Liver (tissue), 8 donors: ENCODE measurements at regions not wholly inside any gene's neighbourhood (a gene's known extent, or its start where the extent isn't known, plus 50 kb on each side); places are given as distances from the start of the nearest gene placed in this dataset.

Source experiments
- DNase-seq: peaks from one replicate; pipeline ENCODE4 v3.0.0-alpha.2; 2017; ENCODE audit warnings: low spot score
- H3K27ac ChIP-seq, 2 donors: one replicate each; pipeline ENCODE4 v1.7.0; 2013; ENCODE audit warnings: inconsistent platforms in 2 of 2, low read length in 2 of 2, control low read depth in 1 of 2, low read depth in 1 of 2, mild to moderate bottlenecking in 1 of 2
- H3K27me3 ChIP-seq, 4 donors: one replicate each; pipeline versions ENCODE4 v1.6.1 to v1.7.0; 2013; ENCODE audit warnings: low read length in 3 of 4, inconsistent platforms in 1 of 4, mild to moderate bottlenecking in 1 of 4, moderate library complexity in 1 of 4; ENCODE audit not compliant: control insufficient read depth in 4 of 4, insufficient read depth in 4 of 4
- H3K36me3 ChIP-seq, 4 donors: one replicate each; pipeline versions ENCODE4 v1.6.1 to v1.7.0; 2013; ENCODE audit warnings: low read length in 3 of 4, mild to moderate bottlenecking in 3 of 4, low read depth in 1 of 4, moderate library complexity in 1 of 4; ENCODE audit not compliant: control insufficient read depth in 4 of 4, insufficient read depth in 3 of 4
- H3K4me1 ChIP-seq, 4 donors: one replicate each; pipeline versions ENCODE4 v1.6.1 to v1.7.0; 2013; ENCODE audit warnings: low read length in 3 of 4, mild to moderate bottlenecking in 3 of 4, moderate library complexity in 1 of 4; ENCODE audit not compliant: control insufficient read depth in 4 of 4, insufficient read depth in 4 of 4
- H3K4me3 ChIP-seq, 3 donors: one replicate each; pipeline versions ENCODE4 v1.6.1 to v1.7.0; 2013; ENCODE audit warnings: low read length in 3 of 3, control low read depth in 1 of 3, low read depth in 1 of 3, mild to moderate bottlenecking in 1 of 3
- H3K9ac ChIP-seq, 2 donors: one replicate each; pipeline ENCODE4 v1.7.0; 2013; ENCODE audit warnings: low read length in 2 of 2, mild to moderate bottlenecking in 2 of 2, moderate library complexity in 2 of 2, control low read depth in 1 of 2, low read depth in 1 of 2
- H3K9me3 ChIP-seq, 4 donors: one replicate each; pipeline versions ENCODE4 v1.6.1 to v1.7.0; 2013; ENCODE audit warnings: low read length in 3 of 4; ENCODE audit not compliant: control insufficient read depth in 4 of 4
- EGR1 ChIP-seq, 2 donors: IDR thresholded peaks; 2 replicates each; pipeline ENCODE4 v1.6.1; 2016 to 2018; ENCODE audit warnings: antibody characterized with exemption in 2 of 2, low read depth in 2 of 2
- FOXA1 ChIP-seq: IDR thresholded peaks from 2 replicates; pipeline ENCODE4 v1.6.1; 2016; ENCODE audit warnings: antibody characterized with exemption
- FOXA2 ChIP-seq: IDR thresholded peaks from 2 replicates; pipeline ENCODE4 v1.6.1; 2016; ENCODE audit warnings: antibody characterized with exemption
- GABPA ChIP-seq, 2 donors: IDR thresholded peaks in 1 of 2; conservative IDR thresholded peaks in 1 of 2; 2 replicates each; pipeline ENCODE4 v1.6.1; 2016; ENCODE audit warnings: antibody characterized with exemption in 2 of 2, mild to moderate bottlenecking in 1 of 2, moderate library complexity in 1 of 2
- HNF4A ChIP-seq, 2 donors: conservative IDR thresholded peaks; 2 replicates each; pipeline ENCODE4 v1.6.1; 2016; ENCODE audit warnings: antibody characterized with exemption in 2 of 2, mild to moderate bottlenecking in 2 of 2
- HNF4G ChIP-seq: IDR thresholded peaks from 2 replicates; pipeline ENCODE4 v1.6.1; 2016; ENCODE audit warnings: antibody characterized with exemption
- JUND ChIP-seq, 2 donors: IDR thresholded peaks; 2 replicates each; pipeline ENCODE4 v1.6.1; 2016; ENCODE audit warnings: antibody characterized with exemption in 2 of 2
- RAD21 ChIP-seq, 2 donors: IDR thresholded peaks; 2 replicates each; pipeline ENCODE4 v1.6.1; 2016; ENCODE audit warnings: antibody characterized with exemption in 2 of 2, mild to moderate bottlenecking in 2 of 2
- SP1 ChIP-seq: IDR thresholded peaks from 2 replicates; pipeline ENCODE4 v1.6.1; 2018; ENCODE audit warnings: antibody characterized with exemption, mild to moderate bottlenecking
- YY1 ChIP-seq: IDR thresholded peaks from 2 replicates; pipeline ENCODE4 v1.6.1; 2016; ENCODE audit warnings: antibody characterized with exemption, mild to moderate bottlenecking
- WGBS: extraction: QIAGEN DNeasy Blood & Tissue Kit; methylation state at CpG from one replicate; pipeline ENCODE4 v1.1.7; 2013; 5-methylcytosine and 5-hydroxymethylcytosine counted together
- TF ChIP-seq, protein P1 (sequence below): IDR thresholded peaks from 2 replicates; pipeline ENCODE4 v1.6.1; 2016; ENCODE audit warnings: antibody characterized with exemption
- TF ChIP-seq, protein P2 (sequence below): IDR thresholded peaks from 2 replicates; pipeline ENCODE4 v1.6.1; 2016; ENCODE audit warnings: antibody characterized with exemption
- TF ChIP-seq, protein P3 (sequence below): IDR thresholded peaks from 2 replicates; pipeline ENCODE4 v1.6.1; 2016; ENCODE audit warnings: antibody characterized with exemption, mild to moderate bottlenecking
- TF ChIP-seq, protein P4 (sequence below): fragments of 150-350 bp; IDR thresholded peaks from 2 replicates; pipeline ENCODE4 v1.5.1; 2017; ENCODE audit warnings: improper control_type of control experiment, low read depth, low read length; ENCODE audit not compliant: missing input control
- donor health status: healthy.
- donor health status: healthy.
- donor health status: healthy.
- donor health status: healthy.
- donor health status: healthy.

DNA sequence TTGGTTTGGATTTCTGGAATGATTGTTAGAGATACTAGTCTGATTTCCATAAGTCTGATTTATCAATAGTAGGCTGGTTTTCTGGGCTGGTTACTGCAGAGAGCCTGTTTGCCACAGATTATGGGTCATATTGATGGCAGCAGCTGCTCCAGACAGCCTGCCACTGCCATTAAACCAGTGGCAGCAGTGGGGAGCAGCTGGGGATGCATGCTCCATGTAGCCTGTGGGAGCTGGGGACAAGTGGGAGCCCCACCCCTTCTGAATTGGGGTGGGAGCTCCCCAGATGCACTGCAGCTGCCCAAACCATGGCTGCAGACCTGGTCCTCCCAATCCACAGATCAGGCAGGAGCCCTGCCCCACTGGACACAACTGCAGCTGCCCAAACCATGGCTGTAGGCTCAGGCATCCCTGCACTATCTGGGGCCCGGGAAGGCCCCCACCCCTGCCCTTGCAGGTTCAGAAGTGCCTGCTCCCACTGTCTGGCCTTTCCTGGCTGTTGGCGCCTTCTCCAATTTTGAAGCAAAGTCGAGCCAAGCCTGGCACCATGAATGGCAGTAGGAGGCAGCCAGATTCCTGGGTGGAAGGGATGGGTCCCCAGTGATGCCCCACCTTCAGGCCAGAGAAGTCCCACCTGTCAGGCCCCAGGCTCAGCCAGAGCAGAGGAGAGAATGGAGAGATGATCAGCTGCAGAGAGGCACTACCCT is 402.9 kb upstream of the TYRP1 start:
- H3K9me3 ChIP-seq, result no peaks in the 10 kb centered on the region
- H3K4me1 ChIP-seq, result no peaks in the 10 kb centered on the region
- H3K9ac ChIP-seq, result no peak overlapping the region
- no peak for DNase-seq
- H3K27me3 ChIP-seq, result no peaks in the 10 kb centered on the region
- 68% methylated on average over 3 of the region's 3 CpGs for WGBS
- TF ChIP-seq HNF4A (conservative IDR thresholded peaks at IDR 0.05), result no peak
- no peak for TF ChIP-seq GABPA (IDR thresholded peaks at IDR 0.05 in 1 of 2, conservative IDR thresholded peaks at IDR 0.05 in 1 of 2)
- no peak for TF ChIP-seq SP1
- no peak for TF ChIP-seq YY1
- no peak for TF ChIP-seq EGR1 (IDR thresholded peaks at IDR 0.05; ENCODE audit: low read depth in 2 of 2)
- TF ChIP-seq, protein P1, sequence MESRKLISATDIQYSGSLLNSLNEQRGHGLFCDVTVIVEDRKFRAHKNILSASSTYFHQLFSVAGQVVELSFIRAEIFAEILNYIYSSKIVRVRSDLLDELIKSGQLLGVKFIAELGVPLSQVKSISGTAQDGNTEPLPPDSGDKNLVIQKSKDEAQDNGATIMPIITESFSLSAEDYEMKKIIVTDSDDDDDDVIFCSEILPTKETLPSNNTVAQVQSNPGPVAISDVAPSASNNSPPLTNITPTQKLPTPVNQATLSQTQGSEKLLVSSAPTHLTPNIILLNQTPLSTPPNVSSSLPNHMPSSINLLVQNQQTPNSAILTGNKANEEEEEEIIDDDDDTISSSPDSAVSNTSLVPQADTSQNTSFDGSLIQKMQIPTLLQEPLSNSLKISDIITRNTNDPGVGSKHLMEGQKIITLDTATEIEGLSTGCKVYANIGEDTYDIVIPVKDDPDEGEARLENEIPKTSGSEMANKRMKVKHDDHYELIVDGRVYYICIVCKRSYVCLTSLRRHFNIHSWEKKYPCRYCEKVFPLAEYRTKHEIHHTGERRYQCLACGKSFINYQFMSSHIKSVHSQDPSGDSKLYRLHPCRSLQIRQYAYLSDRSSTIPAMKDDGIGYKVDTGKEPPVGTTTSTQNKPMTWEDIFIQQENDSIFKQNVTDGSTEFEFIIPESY, result no peak
- TF ChIP-seq HNF4G, result no peak
- no peak for TF ChIP-seq RAD21 (IDR thresholded peaks at IDR 0.05)
- TF ChIP-seq, protein P2, sequence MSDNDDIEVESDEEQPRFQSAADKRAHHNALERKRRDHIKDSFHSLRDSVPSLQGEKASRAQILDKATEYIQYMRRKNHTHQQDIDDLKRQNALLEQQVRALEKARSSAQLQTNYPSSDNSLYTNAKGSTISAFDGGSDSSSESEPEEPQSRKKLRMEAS, result no peak
- TF ChIP-seq JUND (IDR thresholded peaks at IDR 0.05), result no peak
- TF ChIP-seq FOXA1, result no peak
- H3K36me3 ChIP-seq, result no peaks in the 10 kb centered on the region
- H3K4me3 ChIP-seq, result no peak overlapping the region
- no peak overlapping the region for H3K27ac ChIP-seq

DNA sequence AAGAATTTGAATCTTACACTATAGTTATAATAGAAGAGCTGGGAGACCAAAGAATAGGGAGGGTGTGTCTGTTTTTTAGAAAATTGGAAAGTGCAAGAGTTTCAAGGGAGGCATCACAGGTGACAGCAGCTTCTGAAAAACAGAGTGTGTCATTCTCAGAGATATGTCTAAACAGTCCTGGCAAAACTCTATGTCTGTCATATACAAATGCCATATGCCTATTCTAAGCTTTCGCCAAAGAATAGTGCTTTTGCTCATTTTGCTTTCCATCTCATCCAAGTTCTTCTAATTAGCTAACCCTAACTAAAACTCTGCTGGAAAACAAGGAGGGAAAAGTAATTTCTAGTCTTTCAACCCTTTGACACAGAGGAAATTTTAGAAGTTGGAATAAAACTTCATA is 388.0 kb upstream of the TYRP1 start:
- Histone ChIP-seq H3K4me3 (no peak overlapping the region), H3K9me3 (no peaks in the 10 kb centered on the region), H3K36me3 (no peaks in the 10 kb centered on the region), H3K27ac (no peak overlapping the region), H3K4me1 (no peaks in the 10 kb centered on the region), H3K27me3 (no peaks in the 10 kb centered on the region), H3K9ac (no peak overlapping the region)
- DNase-seq, result no peak
- TF ChIP-seq, protein P3, sequence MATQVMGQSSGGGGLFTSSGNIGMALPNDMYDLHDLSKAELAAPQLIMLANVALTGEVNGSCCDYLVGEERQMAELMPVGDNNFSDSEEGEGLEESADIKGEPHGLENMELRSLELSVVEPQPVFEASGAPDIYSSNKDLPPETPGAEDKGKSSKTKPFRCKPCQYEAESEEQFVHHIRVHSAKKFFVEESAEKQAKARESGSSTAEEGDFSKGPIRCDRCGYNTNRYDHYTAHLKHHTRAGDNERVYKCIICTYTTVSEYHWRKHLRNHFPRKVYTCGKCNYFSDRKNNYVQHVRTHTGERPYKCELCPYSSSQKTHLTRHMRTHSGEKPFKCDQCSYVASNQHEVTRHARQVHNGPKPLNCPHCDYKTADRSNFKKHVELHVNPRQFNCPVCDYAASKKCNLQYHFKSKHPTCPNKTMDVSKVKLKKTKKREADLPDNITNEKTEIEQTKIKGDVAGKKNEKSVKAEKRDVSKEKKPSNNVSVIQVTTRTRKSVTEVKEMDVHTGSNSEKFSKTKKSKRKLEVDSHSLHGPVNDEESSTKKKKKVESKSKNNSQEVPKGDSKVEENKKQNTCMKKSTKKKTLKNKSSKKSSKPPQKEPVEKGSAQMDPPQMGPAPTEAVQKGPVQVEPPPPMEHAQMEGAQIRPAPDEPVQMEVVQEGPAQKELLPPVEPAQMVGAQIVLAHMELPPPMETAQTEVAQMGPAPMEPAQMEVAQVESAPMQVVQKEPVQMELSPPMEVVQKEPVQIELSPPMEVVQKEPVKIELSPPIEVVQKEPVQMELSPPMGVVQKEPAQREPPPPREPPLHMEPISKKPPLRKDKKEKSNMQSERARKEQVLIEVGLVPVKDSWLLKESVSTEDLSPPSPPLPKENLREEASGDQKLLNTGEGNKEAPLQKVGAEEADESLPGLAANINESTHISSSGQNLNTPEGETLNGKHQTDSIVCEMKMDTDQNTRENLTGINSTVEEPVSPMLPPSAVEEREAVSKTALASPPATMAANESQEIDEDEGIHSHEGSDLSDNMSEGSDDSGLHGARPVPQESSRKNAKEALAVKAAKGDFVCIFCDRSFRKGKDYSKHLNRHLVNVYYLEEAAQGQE, result no peak
- TF ChIP-seq FOXA2 (no peak), HNF4A (conservative IDR thresholded peaks at IDR 0.05) (no peak), HNF4G (no peak), EGR1 (IDR thresholded peaks at IDR 0.05; ENCODE audit: low read depth in 2 of 2) (no peak), SP1 (no peak), RAD21 (IDR thresholded peaks at IDR 0.05) (no peak)
- TF ChIP-seq, protein P1, result no peak
- TF ChIP-seq, protein P2, result no peak
- TF ChIP-seq, protein P4, sequence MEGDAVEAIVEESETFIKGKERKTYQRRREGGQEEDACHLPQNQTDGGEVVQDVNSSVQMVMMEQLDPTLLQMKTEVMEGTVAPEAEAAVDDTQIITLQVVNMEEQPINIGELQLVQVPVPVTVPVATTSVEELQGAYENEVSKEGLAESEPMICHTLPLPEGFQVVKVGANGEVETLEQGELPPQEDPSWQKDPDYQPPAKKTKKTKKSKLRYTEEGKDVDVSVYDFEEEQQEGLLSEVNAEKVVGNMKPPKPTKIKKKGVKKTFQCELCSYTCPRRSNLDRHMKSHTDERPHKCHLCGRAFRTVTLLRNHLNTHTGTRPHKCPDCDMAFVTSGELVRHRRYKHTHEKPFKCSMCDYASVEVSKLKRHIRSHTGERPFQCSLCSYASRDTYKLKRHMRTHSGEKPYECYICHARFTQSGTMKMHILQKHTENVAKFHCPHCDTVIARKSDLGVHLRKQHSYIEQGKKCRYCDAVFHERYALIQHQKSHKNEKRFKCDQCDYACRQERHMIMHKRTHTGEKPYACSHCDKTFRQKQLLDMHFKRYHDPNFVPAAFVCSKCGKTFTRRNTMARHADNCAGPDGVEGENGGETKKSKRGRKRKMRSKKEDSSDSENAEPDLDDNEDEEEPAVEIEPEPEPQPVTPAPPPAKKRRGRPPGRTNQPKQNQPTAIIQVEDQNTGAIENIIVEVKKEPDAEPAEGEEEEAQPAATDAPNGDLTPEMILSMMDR, result no peak
- WGBS, result 79% methylated on average over 1 of the region's 1 CpG
